Globus pallidus (tissue), 1 donor: ENCODE measurements at regions not wholly inside any gene's neighbourhood (a gene's known extent, or its start where the extent isn't known, plus 50 kb on each side); places are given as distances from the start of the nearest gene placed in this dataset.

Source experiments
- DNase-seq: peaks from one replicate; pipeline ENCODE4 v3.0.0-alpha.2; 2015; ENCODE audit warnings: low spot score

- DNase-seq = no peak
These were observed 242.1 kb upstream of the OSR1 start for GRCh38 chr2:19600506-19600905.

GRCh38 chr2:19598971-19599370 is 240.5 kb upstream of the OSR1 start:
- DNase-seq = no peak

GRCh38 chr2:19592197-19592596 is 233.8 kb upstream of the OSR1 start:
- DNase-seq = no peak

- DNase-seq = no peak
These were observed 231.4 kb upstream of the OSR1 start for GRCh38 chr2:19589791-19590190.

- DNase-seq = no peak
These were observed 222.4 kb upstream of the OSR1 start for GRCh38 chr2:19580830-19581229.

- no peak for DNase-seq
These were observed 221.8 kb upstream of the OSR1 start for GRCh38 chr2:19580264-19580663.

GRCh38 chr2:19579461-19579860 is 221.0 kb upstream of the OSR1 start:
- DNase-seq = no peak

- no peak for DNase-seq
These were observed 219.3 kb upstream of the OSR1 start for GRCh38 chr2:19577723-19578122.

- no peak for DNase-seq
These were observed 218.0 kb upstream of the OSR1 start for GRCh38 chr2:19576411-19576810.

GRCh38 chr2:19575641-19576040 is 217.2 kb upstream of the OSR1 start:
- DNase-seq = no peak

GRCh38 chr2:19574778-19575260 is 216.4 kb upstream of the OSR1 start:
- no peak for DNase-seq

- no peak for DNase-seq
These were observed 215.4 kb upstream of the OSR1 start for GRCh38 chr2:19573784-19574183.

GRCh38 chr2:19571773-19572172 is 213.3 kb upstream of the OSR1 start:
- DNase-seq = no peak

- DNase-seq = no peak
These were observed 210.9 kb upstream of the OSR1 start for GRCh38 chr2:19569300-19569791.

- DNase-seq = no peak
These were observed 210.4 kb upstream of the OSR1 start for GRCh38 chr2:19568809-19569208.

GRCh38 chr2:19560785-19561184 is 202.4 kb upstream of the OSR1 start:
- no peak for DNase-seq

GRCh38 chr2:19559596-19560240 is 201.3 kb upstream of the OSR1 start:
- no peak for DNase-seq

- no peak for DNase-seq
These were observed 198.2 kb upstream of the OSR1 start for GRCh38 chr2:19556648-19557047.

- no peak for DNase-seq
These were observed 196.1 kb upstream of the OSR1 start for GRCh38 chr2:19554520-19554919.

- DNase-seq = no peak
These were observed 193.8 kb upstream of the OSR1 start for GRCh38 chr2:19552270-19552669.

GRCh38 chr2:19550750-19551149 is 192.3 kb upstream of the OSR1 start:
- DNase-seq = no peak

- DNase-seq = no peak
These were observed 191.4 kb upstream of the OSR1 start for GRCh38 chr2:19549821-19550220.

GRCh38 chr2:19548116-19548515 is 189.7 kb upstream of the OSR1 start:
- DNase-seq = no peak

- DNase-seq = no peak
These were observed 188.9 kb upstream of the OSR1 start for GRCh38 chr2:19547321-19547720.
